GM18868 (cell line): ENCODE measurements at regions not wholly inside any gene's neighbourhood (a gene's known extent, or its start where the extent isn't known, plus 50 kb on each side); places are given as distances from the start of the nearest gene placed in this dataset.
A peak's percentile ranks its signal among the peaks of the same experiment; 100 is the strongest.

Experiments
- ATAC-seq: cut with Tn5 transposase; IDR thresholded peaks from one replicate; pipeline ENCODE4 v1.9.1; 2021; ENCODE audit warnings: mild to moderate bottlenecking, moderate library complexity; ENCODE audit not compliant: unreplicated experiment

DNA sequence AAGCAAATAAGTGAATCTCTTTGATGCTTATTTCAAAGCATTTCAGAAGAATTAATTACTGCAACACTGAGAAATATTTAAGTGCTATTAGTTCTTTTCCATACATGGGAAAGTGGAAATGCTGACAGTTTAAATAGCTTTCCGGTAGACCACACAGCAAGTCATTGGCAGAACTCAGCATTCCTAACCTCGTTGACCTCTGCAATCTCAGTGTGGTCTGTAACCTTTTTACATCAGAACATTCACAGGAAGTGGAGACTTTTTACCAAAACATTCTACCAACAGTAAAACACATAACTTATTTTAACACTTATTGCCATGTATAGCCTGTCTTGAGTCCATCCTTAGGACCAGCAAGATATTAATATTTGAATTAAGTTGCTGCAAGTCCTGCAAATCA is 249.5 kb upstream of the DCN start:
- ATAC-seq, result no peak

DNA sequence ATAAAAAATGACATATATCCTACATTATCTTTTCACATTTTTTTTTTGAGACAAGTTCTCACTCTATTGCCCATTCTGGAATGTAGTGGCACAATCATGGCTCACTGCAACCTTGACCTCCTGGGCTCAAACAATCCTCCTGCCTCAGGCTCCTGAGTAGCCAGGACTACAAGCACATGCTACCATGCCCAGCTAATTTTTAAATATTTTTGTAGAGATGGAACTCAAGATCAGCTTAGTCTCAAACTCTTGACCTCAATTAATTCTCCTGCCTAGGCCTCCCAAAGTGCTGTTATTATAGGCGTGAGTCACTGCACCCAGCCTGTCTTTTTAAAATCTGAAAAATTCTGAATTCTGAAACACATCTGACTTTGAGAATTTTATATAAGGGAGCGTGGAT is 241.9 kb upstream of the DCN start:
- ATAC-seq, result no peak

DNA sequence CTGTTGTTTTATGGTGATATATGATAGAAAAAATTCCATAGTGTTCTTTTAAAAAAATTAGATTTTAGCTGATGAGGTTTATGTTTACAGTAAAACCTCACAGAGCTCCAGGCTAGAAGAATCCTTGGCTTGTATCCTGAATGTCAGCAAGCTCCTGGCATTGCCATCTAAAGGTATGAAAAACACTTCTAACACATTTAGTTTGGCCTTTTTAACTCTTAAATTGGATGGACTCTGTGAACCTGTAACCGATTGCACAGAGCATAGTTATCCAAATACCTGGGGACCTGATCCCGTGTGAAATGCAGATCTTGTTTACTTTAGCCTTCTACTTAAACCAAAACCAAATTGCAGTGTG is 241.1 kb upstream of the DCN start:
- ATAC-seq, result no peak

DNA sequence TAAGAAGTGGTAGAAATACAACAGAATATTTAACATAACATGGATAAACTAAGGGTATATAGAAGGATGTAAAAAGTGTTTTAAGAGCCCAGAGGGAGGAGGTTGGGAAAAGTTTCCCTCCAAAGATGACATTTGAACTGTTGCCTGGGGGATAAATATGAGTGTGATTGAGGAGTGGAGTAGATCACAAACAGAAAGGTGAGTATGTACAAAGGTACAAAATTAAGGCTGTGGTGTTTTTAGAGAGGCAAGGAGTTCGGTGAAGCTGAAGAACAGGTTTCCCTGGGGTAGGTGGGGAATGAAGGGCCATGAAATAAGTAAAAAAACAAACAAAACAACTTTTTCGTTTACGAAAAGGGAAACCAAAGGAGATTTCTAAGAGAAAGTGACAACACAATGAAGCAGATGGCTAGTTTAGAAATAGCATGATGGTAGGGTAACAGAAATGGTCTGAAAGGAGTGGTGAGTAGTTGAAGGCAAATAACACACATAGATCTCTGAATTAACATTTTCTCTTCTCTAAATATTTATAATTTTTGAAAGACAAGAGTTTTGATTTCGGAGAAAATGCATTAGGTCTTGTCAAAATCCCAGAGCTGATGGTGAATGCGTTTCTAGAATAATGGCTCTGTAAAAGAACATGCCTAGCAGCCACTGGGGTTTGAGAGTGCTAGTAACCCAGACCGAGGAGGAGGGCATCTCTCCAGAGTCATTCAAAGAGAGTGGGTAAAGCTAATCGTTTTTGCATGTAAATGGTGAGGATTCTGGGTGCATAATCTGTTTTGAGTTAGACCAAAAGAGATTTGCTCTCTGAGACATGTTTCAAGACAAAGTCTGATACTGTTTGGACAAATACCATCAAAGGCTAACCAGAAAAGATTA is 240.4 kb upstream of the DCN start:
- no peak for ATAC-seq

DNA sequence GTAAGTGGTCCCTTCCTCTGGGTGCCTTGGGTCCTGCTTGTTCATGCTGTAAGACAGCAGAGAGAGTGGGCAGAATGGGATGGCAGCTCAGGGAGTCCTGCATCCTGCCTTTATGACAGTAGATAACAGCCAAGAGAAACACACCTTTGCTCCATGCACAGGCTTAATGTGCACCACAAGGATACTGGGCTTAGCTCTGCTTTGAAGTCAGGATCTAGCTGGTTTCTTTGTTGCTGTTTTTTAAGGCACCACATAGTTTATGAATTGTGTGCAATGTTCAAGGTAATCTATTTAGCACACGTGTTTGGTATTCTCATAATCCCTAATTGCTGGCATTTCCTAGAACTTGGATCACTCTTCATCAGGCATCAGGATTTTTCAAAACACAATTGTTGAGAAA is 239.5 kb upstream of the DCN start:
- ATAC-seq, result no peak

DNA sequence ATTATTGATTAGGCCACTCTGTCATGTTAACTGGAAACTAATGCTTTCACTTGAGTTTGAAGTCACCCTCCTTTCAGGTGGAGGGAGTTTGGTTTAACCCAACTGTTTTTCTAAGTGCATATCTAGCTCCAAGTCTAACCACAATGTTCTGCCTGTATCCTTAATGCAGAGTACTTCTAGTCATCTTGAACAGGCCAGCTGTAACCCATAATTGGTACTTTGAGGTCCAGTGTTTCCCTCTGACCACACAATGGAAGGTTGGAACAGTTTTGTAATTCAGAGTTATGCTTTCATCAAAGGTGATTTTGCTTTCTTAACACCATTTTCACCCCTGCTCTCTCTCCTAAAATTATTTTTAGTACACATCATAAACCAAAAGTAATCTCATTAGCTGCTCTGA is 237.2 kb upstream of the DCN start:
- no peak for ATAC-seq

DNA sequence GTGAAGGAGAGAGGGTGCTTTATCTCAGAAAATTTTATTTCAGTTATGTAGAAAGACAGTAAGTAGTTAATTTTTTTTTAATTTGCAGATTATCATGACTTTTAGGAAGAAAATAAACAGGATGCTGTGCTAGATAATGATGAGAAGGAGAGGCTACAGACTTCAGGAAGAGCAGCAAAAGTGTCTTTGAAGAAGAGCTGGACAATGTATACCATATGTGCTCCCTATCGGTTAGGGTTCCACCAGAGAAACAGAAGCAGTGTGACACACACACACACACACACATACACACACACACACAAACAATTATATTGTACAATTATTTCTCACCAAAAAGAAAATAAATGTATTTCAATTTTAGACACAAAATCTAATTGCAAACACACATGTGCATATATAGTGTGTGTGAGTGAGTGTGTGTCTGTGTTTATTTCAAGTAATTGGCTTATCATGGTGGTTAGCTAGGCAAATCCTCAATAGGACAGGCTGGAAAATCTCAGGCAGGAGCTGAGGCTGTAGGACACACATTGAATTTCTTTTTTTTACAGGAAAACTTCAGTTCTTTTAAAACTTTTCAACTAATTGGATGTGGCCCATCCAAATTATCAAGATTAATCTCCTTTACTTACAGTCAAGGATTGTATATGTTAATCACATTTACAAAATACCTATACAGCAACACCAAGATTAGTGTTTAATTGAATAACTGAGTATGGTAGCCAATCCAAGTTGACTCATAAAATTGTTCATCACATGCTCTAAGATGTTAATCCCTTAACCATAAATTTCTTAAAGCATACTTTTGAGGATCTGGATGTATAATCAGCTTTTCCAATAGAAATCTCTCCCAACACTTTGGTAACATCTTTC is 235.8 kb upstream of the DCN start:
- no peak for ATAC-seq

DNA sequence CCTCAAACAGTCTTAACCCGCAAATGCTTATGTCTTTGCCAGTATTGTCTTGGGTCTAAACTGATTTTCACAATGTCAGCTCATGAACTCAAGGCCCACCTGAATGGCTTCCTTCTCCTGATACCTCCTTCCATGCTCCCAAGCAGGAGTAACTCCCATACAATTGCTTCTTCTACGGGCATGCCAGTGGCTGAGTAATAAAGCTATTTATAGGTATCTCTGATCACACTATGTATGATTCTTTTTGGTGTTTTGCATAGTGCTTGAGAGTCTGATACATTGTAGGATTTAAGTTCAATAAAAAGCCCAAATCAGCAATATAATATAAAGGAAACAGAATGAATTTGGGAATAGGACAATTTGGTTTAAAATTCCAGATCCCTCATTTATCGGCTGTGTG is 235.0 kb upstream of the DCN start:
- no peak for ATAC-seq

DNA sequence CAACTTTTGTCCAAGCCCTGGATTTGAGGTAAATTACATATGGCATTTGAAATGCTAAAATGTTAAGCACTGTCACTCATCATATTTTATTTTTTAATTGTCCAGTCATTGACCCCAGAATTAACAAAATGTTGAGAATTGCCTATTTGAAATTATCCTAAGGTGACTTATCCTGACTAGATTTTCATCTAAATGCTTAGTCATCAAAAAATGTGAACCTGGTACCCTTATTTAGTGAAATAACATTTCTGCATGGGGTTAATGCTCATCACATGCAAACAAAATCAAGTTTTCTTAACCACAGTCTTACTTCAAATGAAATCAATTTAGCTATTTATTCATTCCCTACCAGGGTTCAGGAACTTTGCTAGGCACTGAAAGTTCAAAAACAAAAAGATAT is 232.0 kb upstream of the DCN start:
- no peak for ATAC-seq

DNA sequence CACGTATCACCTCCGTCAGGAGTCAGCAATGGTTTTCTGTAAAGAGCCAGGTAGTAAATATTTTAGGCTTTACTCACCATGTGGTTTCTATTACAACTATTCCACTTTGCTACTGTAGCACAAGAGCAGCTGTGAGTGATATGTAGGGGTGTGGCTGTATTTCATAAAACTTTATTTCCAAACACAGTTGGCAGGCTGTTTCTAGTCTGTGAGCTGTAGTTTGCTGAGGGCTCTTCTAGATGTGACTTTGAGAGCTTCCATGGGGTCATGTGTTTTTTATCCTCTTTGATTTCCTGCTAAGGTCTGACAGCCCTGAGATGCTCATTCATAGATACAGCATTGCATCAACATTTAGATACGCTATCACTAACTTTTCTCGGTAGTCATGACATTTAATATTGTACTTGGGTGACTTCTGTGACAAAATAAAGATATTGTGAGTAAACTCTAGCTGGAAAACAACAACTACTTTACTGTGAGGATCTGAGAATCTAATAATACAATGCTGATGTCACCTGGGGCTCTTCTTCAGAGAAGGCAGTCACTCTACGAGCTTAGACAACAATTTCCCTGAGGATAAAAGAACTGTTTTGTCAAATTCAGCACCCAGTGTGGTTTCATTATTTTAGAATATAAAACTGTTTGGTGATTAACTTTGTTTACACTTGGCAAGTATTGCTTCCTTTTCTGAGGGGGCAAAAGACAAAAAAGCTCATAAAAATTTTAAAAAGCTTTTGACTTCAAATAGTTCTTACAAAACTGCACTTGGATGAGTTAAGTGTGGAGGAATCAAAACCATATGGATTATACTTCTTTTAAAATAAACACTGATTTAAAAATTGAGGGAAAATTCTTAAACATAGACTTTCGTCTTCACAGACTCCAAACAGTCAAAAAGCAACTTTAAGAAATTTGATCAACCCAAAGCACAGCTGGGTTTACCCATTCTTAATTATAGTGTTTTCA is 231.2 kb upstream of the DCN start:
- ATAC-seq, result no peak

DNA sequence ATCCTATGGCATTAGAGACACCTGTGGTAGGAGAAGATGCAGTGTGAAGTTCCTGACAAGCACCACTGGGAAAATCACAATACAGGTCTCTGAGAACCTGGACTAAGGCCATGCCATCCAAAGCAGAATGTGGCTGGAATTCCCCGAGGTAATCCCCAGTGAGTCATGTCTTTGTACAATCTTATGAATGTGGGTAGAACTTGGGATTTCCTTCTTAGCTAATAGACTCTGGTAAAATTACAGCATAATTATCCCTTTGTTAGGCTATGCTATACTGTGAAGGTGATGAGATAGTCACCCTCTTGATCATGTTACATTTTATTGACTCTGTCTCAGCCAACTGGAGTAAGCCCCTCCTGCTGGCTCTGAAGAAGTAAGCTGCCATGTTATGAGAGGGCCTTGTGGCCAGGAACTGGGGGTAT is 224.3 kb upstream of the DCN start:
- ATAC-seq, result peak; percentile 87

DNA sequence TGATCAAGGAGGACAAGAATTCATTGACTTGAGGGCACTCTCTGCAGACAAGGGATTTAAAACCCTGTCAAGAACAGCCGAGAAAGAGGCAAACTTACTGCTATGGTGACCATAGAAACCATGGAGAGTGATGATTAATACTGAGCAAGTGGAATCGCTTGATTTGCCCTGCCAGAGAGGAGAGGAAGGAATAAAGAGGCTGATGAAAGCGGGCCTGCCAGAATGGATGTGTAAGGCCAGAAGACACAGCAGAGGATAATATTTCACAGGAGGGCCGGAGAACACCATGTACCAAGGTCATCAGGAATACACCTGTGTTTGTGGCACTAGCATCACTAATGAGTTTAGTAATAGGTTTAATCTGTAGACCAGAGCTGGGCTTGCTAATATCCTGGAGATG is 221.8 kb upstream of the DCN start:
- ATAC-seq, result no peak

DNA sequence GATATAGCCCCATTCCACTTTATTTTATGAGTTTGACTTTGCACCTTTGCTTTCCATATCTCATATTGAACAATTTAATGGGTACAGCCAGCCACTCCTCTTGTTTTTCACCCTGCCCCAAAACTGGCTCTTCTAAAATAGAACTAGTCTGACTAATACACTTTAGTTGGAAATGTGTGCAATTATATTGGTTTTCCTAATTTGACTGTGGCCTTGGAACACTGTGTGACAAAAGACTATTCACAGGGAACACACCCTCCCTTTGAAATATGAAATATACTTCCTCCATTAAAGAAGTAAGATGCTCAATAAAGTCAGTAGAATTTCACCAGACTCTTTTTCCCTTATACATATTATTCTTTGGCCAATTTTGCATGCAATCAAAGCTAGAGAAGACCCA is 218.6 kb upstream of the DCN start:
- ATAC-seq, result no peak

DNA sequence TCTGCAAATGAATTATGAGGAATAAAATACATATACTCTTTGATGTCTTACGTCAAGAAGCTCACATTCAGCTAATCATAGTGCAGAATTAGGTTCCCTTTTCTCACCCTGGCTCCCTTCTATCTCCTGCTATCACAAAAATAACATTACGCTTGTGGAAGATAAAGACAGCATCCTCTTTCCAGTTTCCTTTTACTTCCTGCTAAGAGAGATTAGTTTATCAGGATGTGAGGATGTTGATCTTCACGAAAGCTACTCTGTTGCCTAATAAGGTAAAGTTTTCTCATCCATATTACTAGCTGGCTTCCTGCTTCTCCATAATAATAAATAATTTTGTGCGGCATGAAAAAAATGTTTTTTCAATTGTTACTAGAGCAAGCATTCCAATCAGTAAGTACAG is 217.7 kb upstream of the DCN start:
- no peak for ATAC-seq

DNA sequence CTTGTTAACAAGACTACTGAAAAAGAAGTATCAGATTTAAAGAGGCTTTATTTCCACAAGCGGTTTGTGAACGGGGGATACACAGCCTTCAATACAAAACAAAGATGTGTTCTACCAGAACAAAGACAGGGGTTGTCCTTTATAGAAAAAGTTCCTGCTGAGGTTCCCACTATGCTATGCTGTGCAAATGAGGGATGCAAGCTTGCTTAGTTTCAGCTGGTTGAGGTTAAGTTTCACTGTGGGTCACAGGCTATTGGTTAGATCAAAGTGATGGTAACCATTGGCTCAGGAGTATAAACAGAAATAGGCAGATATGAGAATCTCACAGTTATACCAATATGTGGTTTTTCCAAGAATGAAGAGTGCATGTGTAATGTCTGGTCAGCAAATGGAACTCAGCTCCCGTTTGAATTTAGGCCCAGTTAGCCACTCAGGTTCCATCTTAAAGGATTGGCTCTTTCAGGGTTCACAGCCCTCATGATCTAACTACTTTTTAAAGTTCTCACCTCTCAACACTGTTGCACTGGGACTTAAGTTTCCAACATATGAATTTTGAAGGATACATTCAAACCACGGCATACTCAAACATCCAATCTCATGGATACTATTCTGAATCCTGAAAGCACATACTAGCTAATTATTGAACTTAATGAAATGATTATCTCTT is 215.4 kb upstream of the DCN start:
- no peak for ATAC-seq

DNA sequence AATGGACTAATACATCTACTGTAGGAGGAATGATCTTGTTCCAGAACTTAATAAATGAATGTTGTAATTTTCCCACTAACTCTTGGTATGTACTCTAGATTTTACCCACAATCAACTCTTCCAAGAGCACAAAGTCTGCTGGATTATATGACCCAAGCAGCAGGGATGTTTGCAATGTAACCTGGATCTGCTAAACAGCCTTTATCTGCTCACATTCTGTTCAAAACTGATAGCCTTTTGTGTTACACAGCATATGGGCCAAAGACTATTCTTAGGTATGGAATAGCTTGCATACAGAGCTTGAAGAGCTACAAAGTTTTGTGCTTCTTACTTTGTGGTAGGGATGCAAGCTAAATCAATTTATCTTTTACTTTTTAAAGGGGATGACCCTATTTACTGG is 213.7 kb upstream of the DCN start:
- no peak for ATAC-seq

DNA sequence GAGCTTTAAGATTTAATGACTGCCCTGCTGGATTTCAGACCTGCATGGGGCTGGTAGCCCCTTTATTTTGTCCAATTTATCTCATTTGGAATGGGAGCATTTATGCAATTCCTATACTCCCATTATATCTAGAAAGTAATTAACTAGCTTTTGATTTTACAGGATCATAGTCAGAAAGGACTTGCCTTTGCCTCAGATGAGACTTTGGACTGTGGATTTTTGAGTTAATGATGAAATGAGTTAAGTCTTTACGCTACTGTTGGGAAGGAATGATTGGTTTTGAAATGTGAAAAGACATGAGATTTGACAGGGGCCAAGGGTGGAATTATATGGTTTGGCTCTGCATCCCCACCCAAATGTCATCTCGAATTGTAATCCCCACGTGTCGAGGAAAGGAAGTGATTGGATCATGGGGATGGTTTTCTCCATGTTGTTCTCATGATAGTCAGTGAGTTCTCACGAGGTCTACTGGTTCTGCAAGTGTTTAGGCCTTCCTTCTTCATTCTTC is 213.1 kb upstream of the DCN start:
- ATAC-seq, result no peak

DNA sequence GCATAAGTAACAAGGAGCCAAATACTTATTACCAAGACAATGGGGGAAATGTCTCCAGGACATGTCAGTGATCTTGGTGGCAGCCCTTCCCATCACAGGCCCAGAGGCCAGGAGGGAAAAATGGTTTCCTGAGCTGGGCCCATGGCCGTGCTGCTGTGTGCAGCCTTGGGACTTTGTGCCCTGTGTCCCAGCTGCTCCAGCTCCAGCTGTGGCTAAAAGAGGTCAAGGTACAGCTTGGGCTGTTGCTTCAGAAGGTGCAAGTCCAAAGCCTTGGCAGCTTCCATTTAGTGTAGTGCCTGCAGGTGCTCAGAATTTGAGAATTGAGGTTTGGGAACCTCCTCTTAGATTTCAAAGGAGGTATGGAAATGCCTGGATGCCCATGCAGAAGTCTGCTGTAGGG is 212.3 kb upstream of the DCN start:
- no peak for ATAC-seq

DNA sequence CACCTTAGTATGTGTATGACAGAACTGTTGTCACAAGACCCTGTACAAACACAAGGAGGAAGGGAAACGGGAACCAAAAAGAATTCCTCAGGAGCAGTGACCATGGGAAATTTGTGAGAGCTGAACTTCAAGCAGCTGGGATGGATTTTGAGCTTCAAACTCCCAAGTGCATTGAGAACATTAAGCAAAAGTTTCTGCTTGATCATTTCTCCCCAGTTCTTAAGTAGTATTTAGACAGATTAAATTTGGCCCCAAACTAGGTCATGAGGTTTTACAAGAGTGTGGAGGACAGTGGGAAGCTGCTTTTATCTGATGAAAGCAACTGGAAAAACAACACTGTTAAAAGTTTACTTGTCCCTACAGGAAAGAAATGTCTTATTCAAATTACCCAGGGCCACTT is 206.0 kb upstream of the DCN start:
- no peak for ATAC-seq

DNA sequence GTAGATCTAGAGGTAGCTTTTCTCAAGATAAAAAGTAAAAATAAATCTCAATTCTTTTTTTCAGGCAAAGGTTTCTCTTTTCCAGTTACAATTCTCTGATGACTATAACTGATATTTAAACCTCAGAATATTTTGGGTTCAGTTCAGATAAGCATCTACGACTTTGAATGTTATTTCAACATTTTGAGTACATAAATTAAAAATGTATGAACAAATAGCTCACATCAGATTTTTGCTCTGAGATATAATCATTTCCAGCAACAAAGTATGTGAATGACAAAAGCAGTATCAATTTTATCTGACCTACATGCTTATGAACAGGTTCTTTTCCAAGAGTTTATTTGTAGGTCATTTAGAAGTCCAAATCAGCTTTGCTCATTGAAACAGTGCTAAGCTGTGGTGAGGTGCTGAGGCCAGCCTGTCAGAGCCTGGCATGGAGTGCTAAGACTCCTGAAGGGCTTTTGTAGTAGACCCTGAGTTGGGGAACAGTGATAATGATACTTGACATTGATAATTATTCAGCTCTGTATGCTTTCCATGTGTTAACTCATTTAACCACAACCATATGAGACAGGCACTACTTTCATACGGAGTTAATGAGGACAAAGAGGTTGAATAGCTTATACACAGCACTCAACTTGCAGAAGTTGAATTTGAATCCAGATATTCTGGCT is 205.0 kb upstream of the DCN start:
- ATAC-seq, result no peak
